AG04450 (cell line): ENCODE measurements at regions not wholly inside any gene's neighbourhood (a gene's known extent, or its start where the extent isn't known, plus 50 kb on each side); places are given as distances from the start of the nearest gene placed in this dataset.

ENCODE experiments used
- CTCF ChIA-PET: fragments of 300-600, 350-600 bp; formaldehyde crosslinking; extraction: SDS; loops from one replicate; lab custom pipeline; 2022; ENCODE audit warnings: antibody characterized with exemption, inconsistent platforms; lab: Charles Lee
- POLR2A ChIA-PET: fragments of 350-600 bp; formaldehyde crosslinking; extraction: SDS; loops from one replicate; lab custom pipeline; 2021; ENCODE audit warnings: antibody characterized with exemption, inconsistent platforms; lab: Yijun Ruan, JAX
- DNase-seq: peaks from one replicate; pipeline ENCODE4 v3.0.0-alpha.2; 2011; ENCODE audit warnings: low read depth, low spot score
- H3K27ac ChIP-seq: one replicate; pipeline ENCODE4 v1.5.1; 2012; ENCODE audit warnings: low read depth, low read length, control low read depth
- H3K27me3 ChIP-seq: one replicate; pipeline ENCODE4 v1.6.0; 2012; ENCODE audit warnings: low read length; ENCODE audit not compliant: control insufficient read depth, insufficient read depth
- H3K4me3 ChIP-seq: 2 replicates; pipeline ENCODE4 v1.5.1; 2011; ENCODE audit warnings: mild to moderate bottlenecking, low read depth, low read length, control low read depth
- H3K9me3 ChIP-seq: 2 replicates; pipeline ENCODE4 v1.5.1; 2012; ENCODE audit warnings: low read length; ENCODE audit not compliant: control insufficient read depth, insufficient read depth
- CTCF ChIP-seq: IDR thresholded peaks from 2 replicates; pipeline ENCODE4 v1.5.1; 2011; ENCODE audit warnings: low read depth, low read length, control low read depth, inconsistent platforms

GRCh38 chr2:20939931-20940795, 103.7 kb downstream of the APOB start:
- TF ChIP-seq CTCF = no peak
- POLR2A ChIA-PET = no interaction called here
- Histone ChIP-seq H3K9me3 (no peaks in the 10 kb centered on the region), H3K4me3 (no peak overlapping the region), H3K27ac (peak overlapping the region; percentile 21), H3K27me3 (no peaks in the 10 kb centered on the region)
- CTCF ChIA-PET = interaction anchor here (0.8 to 1.1 kb wide), 2 partner anchors 23 to 279 kb away, joined by 4 to 5 read pairs; no protein-coding TSS in a partner anchor
- DNase-seq = no peak

- DNase-seq = no peak
- Histone ChIP-seq H3K9me3 (no peaks in the 10 kb centered on the region), H3K27ac (no peak overlapping the region), H3K4me3 (no peak overlapping the region), H3K27me3 (peaks cover 2% of the 10 kb centered on the region)
- no peak for TF ChIP-seq CTCF
- CTCF ChIA-PET = no interaction called here
- POLR2A ChIA-PET = no interaction called here
Measured at GRCh38 chr2:20937353-20937752, 106.5 kb downstream of the APOB start.

GRCh38 chr2:20935168-20935775, 108.6 kb downstream of the APOB start:
- no peak for DNase-seq
- no peak for TF ChIP-seq CTCF
- no peaks in the 10 kb centered on the region for H3K9me3 ChIP-seq
- no peak overlapping the region for H3K27ac ChIP-seq
- peaks cover 2% of the 10 kb centered on the region for H3K27me3 ChIP-seq
- ChIA-PET CTCF (no interaction called here), POLR2A (no interaction called here)
- no peak overlapping the region for H3K4me3 ChIP-seq

DNA sequence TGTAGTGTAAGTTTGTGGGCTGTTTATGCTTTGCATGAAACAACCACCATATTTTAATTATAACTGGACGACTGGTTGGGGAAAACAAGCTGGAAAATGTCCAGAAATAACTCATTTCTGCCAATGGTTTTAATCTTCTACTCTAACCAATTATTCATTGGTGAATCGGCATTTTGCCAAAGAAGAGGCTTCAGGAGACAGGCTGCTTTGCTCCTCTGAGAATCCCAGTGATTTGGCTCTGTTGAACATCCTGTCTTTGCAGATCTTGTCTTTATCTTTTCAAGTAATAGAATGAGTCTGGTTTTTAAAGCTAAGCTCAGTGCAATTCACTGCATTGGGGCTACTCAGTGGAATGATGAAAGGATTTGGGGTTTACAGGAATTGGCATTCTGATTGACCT, 109.6 kb downstream of the APOB start:
- H3K4me3 ChIP-seq = no peak overlapping the region
- no peak overlapping the region for H3K27ac ChIP-seq
- peaks cover 2% of the 10 kb centered on the region for H3K27me3 ChIP-seq
- DNase-seq = no peak
- ChIA-PET CTCF (no interaction called here), POLR2A (no interaction called here)
- TF ChIP-seq CTCF = no peak
- no peaks in the 10 kb centered on the region for H3K9me3 ChIP-seq

- CTCF ChIA-PET = no interaction called here
- Histone ChIP-seq H3K4me3 (no peak overlapping the region), H3K9me3 (no peaks in the 10 kb centered on the region), H3K27ac (no peak overlapping the region), H3K27me3 (peaks cover 2% of the 10 kb centered on the region)
- POLR2A ChIA-PET = no interaction called here
- DNase-seq = no peak
- TF ChIP-seq CTCF = no peak
Measured at GRCh38 chr2:20933714-20934113, 110.2 kb downstream of the APOB start.
